ENCODE measurements at regions not wholly inside any gene's neighbourhood (a gene's known extent, or its start where the extent isn't known, plus 50 kb on each side); places are given as distances from the start of the nearest gene placed in this dataset.

DNA sequence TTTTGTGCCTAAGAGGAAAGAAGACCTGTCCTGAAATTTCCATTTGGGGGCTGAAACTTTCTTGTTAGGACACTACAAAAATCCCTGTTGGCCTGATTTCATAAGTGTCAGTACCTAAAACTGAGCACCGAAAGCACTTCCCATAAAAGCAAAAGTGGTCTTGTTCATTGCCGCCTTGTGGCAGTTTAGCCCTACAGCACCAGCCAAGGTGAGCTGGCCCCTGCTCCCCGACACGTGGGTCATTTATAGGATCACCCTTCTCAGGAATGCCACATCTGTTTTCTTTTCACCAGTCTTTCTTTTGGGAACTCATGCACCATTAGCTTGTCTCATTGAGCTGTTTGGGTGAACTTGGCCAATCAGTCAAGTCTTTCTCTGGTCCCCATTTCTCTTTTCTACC, 155.8 kb upstream of the KAZN start:
- TF ChIP-seq, protein P1, sequence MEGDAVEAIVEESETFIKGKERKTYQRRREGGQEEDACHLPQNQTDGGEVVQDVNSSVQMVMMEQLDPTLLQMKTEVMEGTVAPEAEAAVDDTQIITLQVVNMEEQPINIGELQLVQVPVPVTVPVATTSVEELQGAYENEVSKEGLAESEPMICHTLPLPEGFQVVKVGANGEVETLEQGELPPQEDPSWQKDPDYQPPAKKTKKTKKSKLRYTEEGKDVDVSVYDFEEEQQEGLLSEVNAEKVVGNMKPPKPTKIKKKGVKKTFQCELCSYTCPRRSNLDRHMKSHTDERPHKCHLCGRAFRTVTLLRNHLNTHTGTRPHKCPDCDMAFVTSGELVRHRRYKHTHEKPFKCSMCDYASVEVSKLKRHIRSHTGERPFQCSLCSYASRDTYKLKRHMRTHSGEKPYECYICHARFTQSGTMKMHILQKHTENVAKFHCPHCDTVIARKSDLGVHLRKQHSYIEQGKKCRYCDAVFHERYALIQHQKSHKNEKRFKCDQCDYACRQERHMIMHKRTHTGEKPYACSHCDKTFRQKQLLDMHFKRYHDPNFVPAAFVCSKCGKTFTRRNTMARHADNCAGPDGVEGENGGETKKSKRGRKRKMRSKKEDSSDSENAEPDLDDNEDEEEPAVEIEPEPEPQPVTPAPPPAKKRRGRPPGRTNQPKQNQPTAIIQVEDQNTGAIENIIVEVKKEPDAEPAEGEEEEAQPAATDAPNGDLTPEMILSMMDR (conservative IDR thresholded peaks at IDR 0.05 in 1 of 2, IDR thresholded peaks at IDR 0.05 in 1 of 2; ENCODE audit: extremely low read depth in 1 of 2, insufficient read depth in 1 of 2, low read depth in 1 of 2, low read length in 2 of 2), result no peak
- no peak for TF ChIP-seq EZH2 (IDR thresholded peaks at IDR 0.05; ENCODE audit: borderline replicate concordance, low read length)

Data from mammary epithelial cell (primary cell).